ENCODE measurements at regions not wholly inside any gene's neighbourhood (a gene's known extent, or its start where the extent isn't known, plus 50 kb on each side); places are given as distances from the start of the nearest gene placed in this dataset.
"Not testable (repeated sequence)": the region's sequence is repeated elsewhere in the genome, so short reads cannot be mapped to it uniquely, and the experiment has no call there.

- DNase-seq (ENCODE audit: low spot score): no peak
- TF ChIP-seq, protein P1, sequence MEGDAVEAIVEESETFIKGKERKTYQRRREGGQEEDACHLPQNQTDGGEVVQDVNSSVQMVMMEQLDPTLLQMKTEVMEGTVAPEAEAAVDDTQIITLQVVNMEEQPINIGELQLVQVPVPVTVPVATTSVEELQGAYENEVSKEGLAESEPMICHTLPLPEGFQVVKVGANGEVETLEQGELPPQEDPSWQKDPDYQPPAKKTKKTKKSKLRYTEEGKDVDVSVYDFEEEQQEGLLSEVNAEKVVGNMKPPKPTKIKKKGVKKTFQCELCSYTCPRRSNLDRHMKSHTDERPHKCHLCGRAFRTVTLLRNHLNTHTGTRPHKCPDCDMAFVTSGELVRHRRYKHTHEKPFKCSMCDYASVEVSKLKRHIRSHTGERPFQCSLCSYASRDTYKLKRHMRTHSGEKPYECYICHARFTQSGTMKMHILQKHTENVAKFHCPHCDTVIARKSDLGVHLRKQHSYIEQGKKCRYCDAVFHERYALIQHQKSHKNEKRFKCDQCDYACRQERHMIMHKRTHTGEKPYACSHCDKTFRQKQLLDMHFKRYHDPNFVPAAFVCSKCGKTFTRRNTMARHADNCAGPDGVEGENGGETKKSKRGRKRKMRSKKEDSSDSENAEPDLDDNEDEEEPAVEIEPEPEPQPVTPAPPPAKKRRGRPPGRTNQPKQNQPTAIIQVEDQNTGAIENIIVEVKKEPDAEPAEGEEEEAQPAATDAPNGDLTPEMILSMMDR (IDR thresholded peaks at IDR 0.05; ENCODE audit: extremely low read depth, missing control alignments): no peak
These were observed 79.5 kb upstream of the TSC22D2 start for GRCh38 chr3:150328654-150329040.

- no peak for DNase-seq (ENCODE audit: low spot score)
- TF ChIP-seq, protein P1 (IDR thresholded peaks at IDR 0.05; ENCODE audit: extremely low read depth, missing control alignments): no peak
These were observed 80.1 kb upstream of the TSC22D2 start for GRCh38 chr3:150327678-150328653.

DNA sequence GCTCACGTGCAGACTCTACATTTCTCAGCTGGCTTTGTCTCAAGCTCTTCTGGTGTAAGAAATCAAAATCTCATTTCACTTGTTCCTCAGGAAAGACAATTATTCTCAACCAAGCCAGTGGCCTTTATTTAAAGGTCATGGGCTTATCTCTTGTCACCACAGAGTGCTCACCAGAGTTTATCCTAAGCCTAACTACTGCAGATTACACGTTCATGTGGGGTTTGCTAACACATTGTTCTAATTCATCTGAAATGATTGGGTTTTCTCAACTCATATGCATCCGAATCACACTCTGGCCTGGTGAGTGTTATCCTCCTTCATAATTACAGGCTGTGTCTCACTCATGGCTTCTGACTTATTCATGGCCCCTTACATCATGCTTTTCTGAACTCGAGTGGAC lies 83.3 kb upstream of the TSC22D2 start:
- TF ChIP-seq, protein P1 (IDR thresholded peaks at IDR 0.05; ENCODE audit: extremely low read depth, missing control alignments): no peak
- no peak for DNase-seq (ENCODE audit: low spot score)

DNA sequence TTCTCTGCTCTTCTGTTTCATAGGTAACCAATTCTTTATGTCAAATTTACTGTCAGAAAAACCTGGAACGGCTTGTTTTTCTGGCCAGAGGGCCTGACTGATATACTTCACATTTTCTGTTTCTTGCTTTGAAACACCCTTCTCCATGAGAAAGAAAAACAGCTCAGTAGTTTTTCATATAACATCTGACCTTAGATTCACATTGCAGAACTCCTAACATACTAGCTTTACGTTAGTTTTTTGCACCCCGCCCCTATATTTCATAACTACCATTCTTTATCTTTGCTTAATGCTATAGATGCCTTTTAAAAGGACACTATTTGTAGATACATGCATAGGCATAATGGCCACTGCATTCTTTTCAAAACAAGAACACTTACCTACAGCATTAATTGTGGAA lies 83.9 kb upstream of the TSC22D2 start:
- no peak for DNase-seq (ENCODE audit: low spot score)
- TF ChIP-seq, protein P1 (IDR thresholded peaks at IDR 0.05; ENCODE audit: extremely low read depth, missing control alignments): no peak

GRCh38 chr3:150323770-150324169 lies 84.3 kb upstream of the TSC22D2 start:
- TF ChIP-seq, protein P1 (IDR thresholded peaks at IDR 0.05; ENCODE audit: extremely low read depth, missing control alignments): no peak
- DNase-seq (ENCODE audit: low spot score): no peak

DNA sequence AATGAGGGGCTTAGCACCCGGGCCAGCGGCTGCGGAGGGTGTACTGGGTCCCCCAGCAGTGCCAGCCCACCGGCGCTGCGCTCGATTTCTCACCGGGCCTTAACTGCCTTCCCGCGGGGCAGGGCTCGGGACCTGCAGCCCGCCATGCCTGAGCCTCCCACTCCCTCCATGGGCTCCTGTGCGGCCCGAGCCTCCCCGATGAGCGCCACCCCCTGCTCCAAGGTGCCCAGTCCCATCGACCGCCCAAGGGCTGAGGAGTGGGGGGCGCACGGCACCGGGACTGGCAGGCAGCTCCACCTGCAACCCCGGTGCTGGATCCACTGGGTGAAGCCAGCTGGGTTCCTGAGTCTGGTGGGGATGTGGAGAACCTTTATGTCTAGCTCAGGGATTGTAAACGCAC lies 85.0 kb upstream of the TSC22D2 start:
- DNase-seq (ENCODE audit: low spot score): not testable (repeated sequence)

- DNase-seq (ENCODE audit: low spot score): not testable (repeated sequence)
These were observed 87.1 kb upstream of the TSC22D2 start for GRCh38 chr3:150320971-150321370.

GRCh38 chr3:150319900-150320299 lies 88.2 kb upstream of the TSC22D2 start:
- TF ChIP-seq, protein P1 (IDR thresholded peaks at IDR 0.05; ENCODE audit: extremely low read depth, missing control alignments): no peak

More at GRCh38 chr3:150319900-150320299, 88.2 kb upstream of the TSC22D2 start:
- no peak for DNase-seq (ENCODE audit: low spot score)

All from GM20000 (cell line).